HG03460 (cell line): ENCODE measurements at regions not wholly inside any gene's neighbourhood (a gene's known extent, or its start where the extent isn't known, plus 50 kb on each side); places are given as distances from the start of the nearest gene placed in this dataset.
"Not testable (repeated sequence)": the region's sequence is repeated elsewhere in the genome, so short reads cannot be mapped to it uniquely, and the experiment has no call there.

ENCODE experiments used
- ATAC-seq: cut with Tn5 transposase; IDR thresholded peaks from one replicate; pipeline ENCODE4 v1.9.1; 2021; ENCODE audit not compliant: unreplicated experiment

- peak; percentile 93 for ATAC-seq
These were observed 111.7 kb upstream of the KLHL14 start for GRCh38 chr18:32884543-32884942.

GRCh38 chr18:32881009-32881408, 108.2 kb upstream of the KLHL14 start:
- ATAC-seq: no peak

DNA sequence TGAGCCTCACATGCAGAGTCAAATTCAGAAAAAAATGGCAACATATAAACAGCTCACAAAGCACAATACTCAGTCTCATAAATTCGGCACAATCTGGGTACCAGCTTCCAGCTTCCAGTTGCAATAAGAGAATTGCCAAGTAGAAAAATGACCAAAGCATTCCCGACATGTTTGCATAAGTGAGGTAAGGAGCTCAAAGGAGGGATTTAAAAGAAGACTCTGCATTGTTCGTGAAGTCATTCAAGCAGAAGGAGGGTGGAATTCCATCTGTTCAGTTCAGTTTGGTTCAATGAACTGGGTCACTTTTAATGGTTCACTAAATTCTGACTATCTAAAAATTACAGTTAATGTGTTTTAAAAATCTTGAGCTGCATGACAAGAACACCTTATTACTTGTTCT, 106.7 kb upstream of the KLHL14 start:
- no peak for ATAC-seq

GRCh38 chr18:32878436-32878835, 105.6 kb upstream of the KLHL14 start:
- no peak for ATAC-seq

GRCh38 chr18:32877371-32877770, 104.5 kb upstream of the KLHL14 start:
- no peak for ATAC-seq

GRCh38 chr18:32875625-32876024, 102.8 kb upstream of the KLHL14 start:
- ATAC-seq: no peak

DNA sequence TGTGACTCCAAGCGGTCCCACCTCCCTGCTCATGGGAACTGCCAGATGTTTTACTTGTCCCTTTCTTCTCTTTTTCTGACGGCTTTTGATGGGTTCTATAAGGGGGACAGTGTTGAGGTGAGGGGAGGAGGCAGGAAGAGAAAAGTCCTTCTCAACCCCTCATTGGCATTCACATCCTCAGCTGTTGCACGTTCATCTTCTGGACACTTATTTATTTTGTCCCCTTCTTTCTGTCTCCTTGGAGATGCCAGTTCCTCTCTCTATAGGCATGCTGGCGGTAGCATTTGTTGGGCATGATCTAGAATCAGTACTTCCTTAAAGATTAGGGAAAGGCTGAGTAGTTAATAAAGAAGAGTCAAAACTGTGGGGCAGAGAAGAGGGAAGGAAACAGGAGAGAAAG, 99.0 kb upstream of the KLHL14 start:
- ATAC-seq: no peak

DNA sequence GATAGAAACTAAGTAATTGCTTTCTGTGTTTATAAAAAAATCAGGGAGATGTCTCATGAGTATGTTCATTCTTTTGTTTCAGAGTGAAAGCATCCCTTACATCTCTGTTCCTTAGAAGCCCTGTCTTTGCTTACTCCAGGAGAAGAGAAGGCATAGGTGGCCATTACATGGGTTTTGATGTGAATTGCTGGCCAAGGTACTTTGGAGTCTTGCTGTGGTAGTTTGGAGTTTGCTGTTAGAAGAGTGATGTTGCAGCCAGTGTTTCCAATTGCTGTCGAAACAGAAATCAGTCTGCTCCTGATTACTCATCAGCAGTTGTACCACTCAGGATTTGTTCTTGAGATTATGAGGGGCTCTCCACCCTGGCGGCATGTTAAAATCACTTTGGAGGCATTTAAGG, 97.8 kb upstream of the KLHL14 start:
- no peak for ATAC-seq

GRCh38 chr18:32868406-32868805, 95.6 kb upstream of the KLHL14 start:
- no peak for ATAC-seq

GRCh38 chr18:32867936-32868335, 95.1 kb upstream of the KLHL14 start:
- no peak for ATAC-seq

GRCh38 chr18:32867330-32867729, 94.5 kb upstream of the KLHL14 start:
- ATAC-seq: no peak

DNA sequence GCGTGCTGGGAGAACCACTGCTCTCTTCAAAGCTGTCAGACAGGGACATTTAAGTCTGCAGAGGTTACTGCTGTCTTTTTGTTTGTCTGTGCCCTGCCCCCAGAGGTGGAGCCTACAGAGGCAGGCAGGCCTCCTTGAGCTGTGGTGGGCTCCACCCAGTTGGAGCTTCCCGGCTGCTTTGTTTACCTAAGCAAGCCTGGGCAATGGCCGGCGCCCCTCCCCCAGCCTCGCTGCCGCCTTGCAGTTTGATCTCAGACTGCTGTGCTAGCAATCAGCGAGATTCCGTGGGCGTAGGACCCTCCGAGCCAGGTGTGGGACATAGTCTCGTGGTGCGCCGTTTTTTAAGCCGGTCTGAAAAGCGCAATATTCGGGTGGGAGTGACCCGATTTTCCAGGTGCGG, 89.2 kb upstream of the KLHL14 start:
- not testable (repeated sequence) for ATAC-seq

DNA sequence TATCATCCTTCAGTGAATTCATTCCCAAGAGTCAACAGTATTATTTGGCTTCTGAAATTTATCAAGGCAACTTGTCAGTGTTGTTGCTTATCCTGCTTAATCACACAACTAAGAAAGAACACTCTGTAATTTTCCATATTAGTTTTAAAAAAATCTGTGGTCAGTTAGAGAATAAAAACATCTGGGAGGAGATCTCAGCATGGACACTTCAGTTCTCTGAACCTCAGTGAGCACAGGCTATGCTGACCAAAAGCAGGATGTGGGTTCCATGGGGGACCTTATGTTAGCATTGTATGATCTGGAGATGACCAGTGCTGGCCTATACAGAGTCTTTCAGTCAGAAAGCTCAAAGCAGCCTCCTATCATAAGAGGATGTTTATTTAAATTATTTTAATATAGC, 79.1 kb upstream of the KLHL14 start:
- ATAC-seq: no peak

DNA sequence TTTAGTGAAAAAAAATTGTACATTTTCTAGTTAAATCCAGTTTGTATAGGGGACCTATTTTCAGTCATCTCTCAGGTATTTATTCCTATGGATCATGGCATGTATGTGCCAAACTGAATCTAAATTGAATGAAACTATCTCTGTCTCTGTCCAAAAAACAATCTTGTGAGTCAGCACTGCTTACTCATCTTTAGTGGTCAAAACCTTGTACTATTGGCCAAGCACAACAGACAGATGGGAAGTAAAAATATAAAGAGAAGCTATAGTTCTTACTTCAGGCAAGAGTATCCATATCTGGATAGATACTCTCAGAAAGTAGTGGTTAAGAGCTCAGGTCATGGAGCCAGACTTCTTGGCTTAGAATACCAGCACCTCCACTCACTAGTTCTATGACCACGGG, 76.0 kb upstream of the KLHL14 start:
- ATAC-seq: no peak

- no peak for ATAC-seq
These were observed 74.9 kb upstream of the KLHL14 start for GRCh38 chr18:32847691-32848090.

DNA sequence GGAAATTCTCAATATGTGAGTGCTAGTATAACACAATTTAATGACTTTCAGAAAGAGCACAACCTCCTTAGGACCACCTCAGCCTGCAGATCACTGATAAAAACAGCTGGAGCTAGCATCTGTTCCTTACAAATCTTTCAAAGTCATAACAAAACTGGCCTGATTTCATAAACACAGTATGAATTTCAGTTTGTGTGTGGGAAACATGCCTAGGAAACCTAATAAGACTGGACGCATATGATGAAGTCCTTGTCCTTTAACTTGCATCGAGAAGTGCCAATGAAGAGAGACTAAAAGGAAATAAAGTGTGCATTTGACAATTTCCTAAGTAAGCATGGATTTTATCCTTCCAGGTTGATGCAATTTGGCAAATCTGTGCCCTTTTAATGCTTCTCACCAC, 74.1 kb upstream of the KLHL14 start:
- ATAC-seq: no peak

DNA sequence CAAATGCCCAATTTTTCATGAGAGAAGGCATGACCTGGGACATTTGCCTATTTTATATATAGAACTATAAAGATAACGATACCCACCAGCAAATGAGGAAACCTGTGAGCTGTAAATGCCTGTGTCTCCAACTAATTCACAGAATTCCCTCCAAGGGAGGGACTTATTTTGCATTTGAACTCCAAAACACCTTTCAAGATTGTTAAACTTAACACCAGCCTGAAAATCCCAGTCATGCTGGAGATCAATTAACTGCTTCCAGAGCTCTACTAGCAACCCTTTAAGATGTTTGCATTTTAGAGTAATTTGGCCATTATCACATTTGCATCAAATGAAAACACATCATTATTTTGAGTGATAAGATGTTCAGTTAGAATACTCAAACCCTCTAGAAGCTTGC, 68.1 kb upstream of the KLHL14 start:
- no peak for ATAC-seq

DNA sequence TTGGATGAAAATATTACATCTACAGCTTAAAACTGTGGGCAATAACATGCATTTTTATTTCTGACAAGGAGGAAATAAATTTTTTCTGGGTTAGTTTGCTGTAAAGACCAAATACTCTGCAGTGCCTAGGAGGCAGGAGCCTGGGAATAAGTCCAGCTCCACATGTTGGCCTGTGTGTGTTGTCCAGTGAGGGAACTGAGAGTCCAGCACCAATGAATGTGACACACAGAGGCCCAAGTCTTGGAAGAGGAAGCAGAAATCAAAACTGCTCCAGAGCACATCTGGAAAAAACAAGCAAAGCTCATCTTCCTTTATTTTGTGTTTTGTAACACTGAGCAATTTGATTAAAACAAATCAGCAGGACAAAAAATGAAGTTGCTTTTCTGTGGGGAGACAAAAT, 63.1 kb upstream of the KLHL14 start:
- no peak for ATAC-seq

- ATAC-seq: no peak
These were observed 59.0 kb upstream of the KLHL14 start for GRCh38 chr18:32831781-32832180.

- no peak for ATAC-seq
These were observed 50.4 kb upstream of the KLHL14 start for GRCh38 chr18:32823226-32823625.
